A549 (cell line): ENCODE measurements at regions not wholly inside any gene's neighbourhood (a gene's known extent, or its start where the extent isn't known, plus 50 kb on each side); places are given as distances from the start of the nearest gene placed in this dataset.

Experiments used
- NFE2L2 ChIP-seq: fragments of 150-350 bp; conservative IDR thresholded peaks from 2 replicates; pipeline ENCODE4 v1.6.1; 2014; ENCODE audit warnings: low read length
- SMC3 ChIP-seq: fragments of >200 bp; sonication (Bioruptor Twin); formaldehyde crosslinking; IDR thresholded peaks from 3 replicates; pipeline ENCODE4 v1.6.1; 2018; ENCODE audit warnings: inconsistent platforms
- SREBF2 ChIP-seq: fragments of 450-650 bp; IDR thresholded peaks from 2 replicates; pipeline ENCODE4 v1.6.1; 2014; ENCODE audit warnings: mild to moderate bottlenecking, moderate library complexity
- TF ChIP-seq, protein P1 (sequence below): fragments of 450-650 bp; IDR thresholded peaks from 2 replicates; pipeline ENCODE4 v1.6.1; 2014; ENCODE audit warnings: antibody characterized with exemption

DNA sequence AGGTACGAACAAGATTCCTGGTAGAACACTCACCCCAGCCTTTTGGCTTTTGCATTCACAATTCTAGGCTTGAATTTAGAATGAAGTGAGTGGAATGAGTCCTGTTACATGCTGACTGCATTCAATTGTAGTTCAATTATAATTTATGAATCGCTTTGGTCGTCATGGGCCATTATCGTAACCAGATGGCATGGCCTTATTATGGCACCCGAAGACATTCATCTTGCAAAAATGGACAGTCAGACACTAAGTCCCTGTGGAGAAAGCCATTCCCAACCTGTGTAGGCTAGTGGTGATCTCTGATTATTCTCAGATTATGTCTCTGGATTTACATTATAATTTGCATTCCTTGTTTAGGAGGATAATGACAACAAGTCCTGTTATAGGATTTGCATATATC lies 292.4 kb upstream of the NPSR1 start:
- TF ChIP-seq NFE2L2 (no peak), SREBF2 (no peak), SMC3 (no peak)
- TF ChIP-seq, protein P1, sequence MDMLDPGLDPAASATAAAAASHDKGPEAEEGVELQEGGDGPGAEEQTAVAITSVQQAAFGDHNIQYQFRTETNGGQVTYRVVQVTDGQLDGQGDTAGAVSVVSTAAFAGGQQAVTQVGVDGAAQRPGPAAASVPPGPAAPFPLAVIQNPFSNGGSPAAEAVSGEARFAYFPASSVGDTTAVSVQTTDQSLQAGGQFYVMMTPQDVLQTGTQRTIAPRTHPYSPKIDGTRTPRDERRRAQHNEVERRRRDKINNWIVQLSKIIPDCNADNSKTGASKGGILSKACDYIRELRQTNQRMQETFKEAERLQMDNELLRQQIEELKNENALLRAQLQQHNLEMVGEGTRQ: no peak
